NCI-H82 treated with DMSO at 0.1 percent for 48 hours (cell line): ENCODE measurements at regions not wholly inside any gene's neighbourhood (a gene's known extent, or its start where the extent isn't known, plus 50 kb on each side); places are given as distances from the start of the nearest gene placed in this dataset.
"Not testable (repeated sequence)": the region's sequence is repeated elsewhere in the genome, so short reads cannot be mapped to it uniquely, and the experiment has no call there.

ENCODE experiments used
- DNase-seq: peaks from one replicate; lab custom pipeline; 2025; ENCODE audit not compliant: unreplicated experiment; lab: John Stamatoyannopoulos, UW

- DNase-seq = no peak
Observed at GRCh38 chr5:67774786-67775185, 440.8 kb upstream of the PIK3R1 start.

DNA sequence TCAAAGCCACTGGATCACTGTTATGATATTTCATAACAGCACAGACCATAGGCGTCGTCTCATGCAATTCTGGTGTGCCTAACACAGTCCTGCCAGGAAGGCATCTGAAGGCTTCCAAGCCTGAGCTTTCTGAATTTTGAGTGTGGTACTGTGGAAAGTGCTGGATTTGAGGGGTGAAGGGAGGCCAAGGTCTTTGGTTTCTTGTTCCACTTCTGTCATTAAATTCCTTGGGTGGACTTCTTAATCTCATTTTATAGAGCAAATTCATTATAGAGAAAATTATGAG lies 441.3 kb upstream of the PIK3R1 start:
- DNase-seq = no peak

- no peak for DNase-seq
Observed at GRCh38 chr5:67773411-67774266, 441.9 kb upstream of the PIK3R1 start.

DNA sequence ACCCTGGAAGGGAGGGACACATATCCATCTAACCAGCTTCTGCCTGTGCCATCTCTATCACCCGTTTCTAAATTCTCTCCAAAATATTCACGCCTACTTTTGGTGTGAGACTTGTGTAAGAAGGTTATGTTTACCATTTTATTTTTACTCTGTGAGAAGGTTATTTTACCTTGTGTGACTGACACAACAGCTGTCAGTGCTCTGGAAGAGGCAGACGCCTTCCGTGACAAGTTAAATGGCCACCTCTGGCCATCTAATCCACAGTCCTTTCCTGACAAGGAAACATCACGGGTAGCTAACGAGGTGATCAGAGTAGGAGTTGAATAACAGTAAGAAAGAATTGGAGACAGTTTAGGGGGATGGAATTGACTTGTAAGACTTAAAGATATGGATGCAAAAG lies 443.8 kb upstream of the PIK3R1 start:
- no peak for DNase-seq

DNA sequence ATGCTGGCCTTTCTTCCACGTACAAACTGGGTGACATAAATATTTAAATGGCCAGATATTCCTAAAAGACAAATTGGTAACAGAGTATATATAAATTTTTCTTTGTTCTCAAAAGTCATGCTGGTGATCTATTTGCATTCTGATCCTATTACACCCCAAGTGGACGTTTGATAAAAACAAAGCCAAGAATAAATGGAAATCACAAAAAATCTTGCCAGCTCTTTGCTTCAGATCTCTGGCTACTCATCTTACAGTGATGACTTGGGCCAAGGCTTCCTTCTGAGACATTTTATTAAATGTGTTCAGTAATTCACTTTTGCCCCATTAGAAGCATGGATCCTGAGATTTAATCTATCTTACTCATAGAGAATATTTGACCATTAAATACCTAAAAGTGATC lies 444.3 kb upstream of the PIK3R1 start:
- no peak for DNase-seq

GRCh38 chr5:67770431-67771025 lies 445.0 kb upstream of the PIK3R1 start:
- DNase-seq = no peak

DNA sequence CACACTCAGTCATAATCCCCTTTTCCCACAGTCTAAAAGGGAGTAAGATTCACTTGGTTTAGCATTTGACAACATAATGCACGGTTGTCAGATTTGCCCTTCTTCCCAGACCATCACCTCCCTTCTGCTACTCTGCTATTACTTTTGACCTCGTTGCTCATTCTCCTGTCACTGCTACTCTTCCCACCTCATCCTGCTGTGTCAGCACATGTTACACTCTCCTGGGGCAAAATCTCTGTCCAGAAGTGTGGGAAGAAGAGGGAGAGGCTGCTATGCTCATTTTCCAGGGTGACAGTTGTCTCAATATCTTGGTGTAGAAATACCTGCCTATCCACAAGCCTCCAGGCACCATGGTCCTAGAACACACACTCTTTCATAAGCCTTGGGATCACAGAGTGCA lies 449.9 kb upstream of the PIK3R1 start:
- no peak for DNase-seq

GRCh38 chr5:67757771-67758170 lies 457.8 kb upstream of the PIK3R1 start:
- not testable (repeated sequence) for DNase-seq

- no peak for DNase-seq
Observed at GRCh38 chr5:67752357-67752708, 463.2 kb upstream of the PIK3R1 start.

- DNase-seq = peak; percentile 77
Observed at GRCh38 chr5:67748165-67748690, 467.3 kb upstream of the PIK3R1 start.

- DNase-seq = no peak
Observed at GRCh38 chr5:67747096-67747495, 468.5 kb upstream of the PIK3R1 start.

DNA sequence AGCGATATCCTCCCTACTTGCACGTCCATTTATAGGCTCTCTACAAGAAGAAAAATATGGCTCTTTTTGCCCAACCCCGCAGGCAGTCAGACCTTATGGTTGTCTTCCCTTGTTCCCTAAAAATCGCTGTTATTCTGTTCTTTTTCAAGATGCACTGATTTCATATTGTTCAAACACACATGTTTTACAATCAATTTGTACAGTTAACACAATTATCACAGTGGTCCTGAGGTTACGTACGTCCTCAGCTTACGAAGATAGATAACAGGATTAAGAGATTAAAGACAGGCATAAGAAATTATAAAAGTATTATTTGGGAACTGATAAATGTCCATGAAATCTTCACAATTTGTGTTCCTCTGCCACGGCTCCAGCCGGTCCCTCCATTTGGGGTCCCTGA lies 468.9 kb upstream of the PIK3R1 start:
- not testable (repeated sequence) for DNase-seq

DNA sequence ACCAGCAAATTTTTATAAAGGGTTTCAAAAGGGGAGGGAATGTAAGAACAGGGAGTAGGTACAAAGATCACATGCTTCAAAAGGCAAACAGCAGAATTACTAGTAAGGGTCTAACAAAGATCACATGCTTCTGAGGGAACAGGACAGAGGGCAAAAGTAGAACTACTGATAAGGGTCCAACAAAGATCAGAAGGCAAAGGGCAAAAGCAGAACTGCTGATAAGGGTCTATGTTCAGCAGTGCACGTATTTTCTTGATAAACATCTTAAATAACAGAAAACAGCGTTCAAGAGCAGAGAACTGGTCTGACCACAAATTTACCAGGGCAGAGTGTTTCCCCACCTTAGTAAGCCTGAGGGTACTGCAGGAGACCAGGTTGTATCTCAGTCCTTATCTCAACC lies 469.5 kb upstream of the PIK3R1 start:
- no peak for DNase-seq

DNA sequence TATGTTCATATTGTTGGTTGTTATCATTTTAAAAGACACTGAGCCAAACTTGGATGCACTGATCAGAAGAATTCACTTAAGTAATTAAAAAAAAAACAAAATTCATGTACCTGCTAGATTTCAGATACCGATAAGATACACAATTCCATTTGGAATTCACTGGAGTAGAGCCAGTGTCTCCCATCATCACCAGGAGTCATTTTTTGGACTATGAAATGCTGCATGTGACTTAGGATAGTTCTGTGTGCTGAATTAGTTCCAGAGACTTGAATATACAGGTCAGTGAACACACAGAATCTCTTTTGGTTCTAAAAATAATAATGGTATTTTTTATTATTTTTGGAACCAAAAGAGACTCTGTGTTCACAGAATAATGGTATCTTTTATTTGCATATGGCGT lies 482.6 kb upstream of the PIK3R1 start:
- no peak for DNase-seq

- DNase-seq = no peak
Observed at GRCh38 chr5:67732471-67732870, 483.1 kb upstream of the PIK3R1 start.

- no peak for DNase-seq
Observed at GRCh38 chr5:67731886-67732285, 483.7 kb upstream of the PIK3R1 start.

DNA sequence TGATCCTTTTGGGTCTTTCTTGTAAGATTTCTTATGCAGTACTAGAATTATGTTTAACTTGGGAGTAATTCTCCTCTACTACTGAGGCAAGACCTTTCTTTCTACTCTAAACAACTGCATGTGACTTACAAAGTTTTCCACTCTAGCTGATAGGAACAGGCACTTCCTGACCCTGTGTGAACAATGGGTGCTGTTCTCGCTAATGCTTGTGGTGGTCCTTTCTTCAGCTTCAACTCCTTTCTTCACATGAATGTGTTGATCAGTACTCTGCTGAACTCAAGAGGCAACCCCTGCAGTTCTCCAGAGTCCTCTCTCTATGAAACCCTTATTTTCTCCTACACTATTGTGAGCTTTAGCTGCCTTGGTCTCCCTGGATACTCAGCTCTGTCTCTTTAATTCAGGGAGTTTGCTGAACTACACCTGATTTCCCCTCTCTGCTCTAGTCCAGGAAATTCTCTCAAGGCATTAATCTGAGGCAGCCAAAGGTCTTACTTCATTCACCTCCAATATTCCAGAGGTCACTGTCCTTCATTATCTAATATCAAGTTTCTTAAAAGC lies 484.6 kb upstream of the PIK3R1 start:
- DNase-seq = no peak

DNA sequence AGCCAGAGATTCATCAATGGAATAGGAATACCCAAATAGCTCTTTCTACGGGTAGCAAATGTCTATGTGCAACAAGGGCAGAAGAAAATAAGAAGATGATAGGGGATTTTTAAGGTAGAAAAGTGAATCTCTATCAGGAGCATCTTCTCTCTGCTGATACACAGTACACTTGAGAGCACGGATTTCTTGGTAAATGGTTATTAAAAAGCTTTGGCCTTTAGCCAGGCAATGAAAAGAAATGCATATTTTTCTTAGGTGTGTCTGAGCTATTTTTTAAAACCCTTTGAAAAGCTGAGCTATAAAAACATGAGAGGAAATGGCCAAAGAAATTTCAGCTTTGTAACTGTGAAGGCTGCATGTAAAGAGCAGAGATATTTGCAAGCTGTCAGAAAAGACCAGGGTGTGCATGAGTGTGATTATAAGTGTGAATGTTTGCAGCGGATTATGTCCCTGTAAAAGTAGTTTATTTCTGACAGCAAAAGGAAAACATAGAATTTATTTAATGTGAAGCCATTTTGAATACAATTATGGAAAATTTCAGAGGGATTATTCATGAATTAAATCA lies 487.1 kb upstream of the PIK3R1 start:
- DNase-seq = no peak

GRCh38 chr5:67725604-67726003 lies 490.0 kb upstream of the PIK3R1 start:
- no peak for DNase-seq

DNA sequence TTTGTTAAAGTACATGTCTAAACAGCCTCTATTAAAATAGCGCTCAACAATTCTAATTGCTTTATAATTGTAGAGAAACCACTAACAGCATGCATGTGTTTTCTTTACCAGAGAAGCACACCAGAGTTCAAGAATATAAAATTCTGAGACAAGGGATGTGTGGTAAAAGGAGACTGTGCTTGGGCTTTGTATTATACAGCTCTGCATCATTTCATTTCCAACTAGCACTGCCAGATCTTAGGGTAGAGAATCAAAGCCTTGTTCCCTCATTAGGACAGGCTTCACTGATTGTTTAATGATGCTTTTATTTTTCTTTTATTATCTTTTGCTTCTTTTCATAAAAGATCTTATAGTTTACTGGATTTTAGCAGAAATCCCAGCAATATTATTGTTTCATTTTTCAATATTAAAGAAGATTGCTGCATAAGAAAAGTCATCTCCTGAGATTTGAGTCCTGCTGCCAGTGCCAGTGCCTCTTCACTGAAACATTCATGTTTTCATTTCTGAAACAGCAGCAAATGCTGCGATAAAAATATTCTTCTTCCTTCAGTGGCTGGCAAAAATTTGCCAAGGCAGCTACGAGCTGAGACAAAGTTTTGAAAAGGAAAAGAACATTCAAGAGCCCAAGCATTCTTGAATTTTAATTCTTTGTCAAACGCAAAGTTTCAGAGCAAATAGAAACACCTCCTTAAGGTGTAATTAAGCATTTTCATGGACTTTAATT lies 491.0 kb upstream of the PIK3R1 start:
- DNase-seq = no peak

GRCh38 chr5:67723873-67724272 lies 491.7 kb upstream of the PIK3R1 start:
- no peak for DNase-seq
